K562 (cell line): ENCODE measurements at regions not wholly inside any gene's neighbourhood (a gene's known extent, or its start where the extent isn't known, plus 50 kb on each side); places are given as distances from the start of the nearest gene placed in this dataset.

Experiments
- ATAC-seq: fragments of 200-7000 bp; cut with Tn5 transposase; 3 replicates; pipeline ENCODE4 v1.9.1; 2020; ENCODE audit warnings: moderate library complexity
- BruUV-seq: library from RNA; stranded (reverse); fragments of 400-500 nt; replicated peaks from 2 replicates; lab custom pipeline; 2021; lab: Mats Ljungman, UMichigan
- CTCF ChIA-PET: fragments of 300-600 bp; formaldehyde crosslinking; extraction: SDS; loops from one replicate; lab custom pipeline; 2021; ENCODE audit warnings: low intra/inter-chr PET ratio; lab: Yijun Ruan, JAX
- POLR2A ChIA-PET: fragments of 300-600, 350-650 bp; sonication (Branson Sonifier 250); formaldehyde crosslinking; extraction: SDS; loops from one replicate; lab custom pipeline; 2021; ENCODE audit warnings: antibody characterized with exemption, inconsistent platforms; lab: Yijun Ruan, JAX
- DNase-seq, 4 experiments: peaks; one replicate each; pipeline versions ENCODE4 v3.0.0 to v3.0.0-alpha.2; 2011 to 2018; ENCODE audit warnings: low spot score in 3 of 4, mixed read lengths in 3 of 4; ENCODE audit errors: extremely low read depth in 1 of 4
- FAIRE-seq: peaks from 2 replicates; lab custom pipeline; 2011; peaks lifted over from hg19 to GRCh38; lab: Jason Lieb, UNC
- H2AFZ ChIP-seq: 2 replicates; pipeline ENCODE4 v1.6.0; 2011; ENCODE audit warnings: low read depth, low read length, control low read depth, inconsistent platforms
- H3K27ac ChIP-seq: fragments of 200-600 bp; 3 replicates; pipeline ENCODE4 v1.8.0; 2011; ENCODE audit warnings: low read depth, mild to moderate bottlenecking, control low read depth, inconsistent platforms, low read length, moderate library complexity, mixed read lengths; ENCODE audit errors: extremely low read depth
- H3K27me3 ChIP-seq, 2 experiments: fragments of 300-600 bp in 1 of 2; 2 replicates in 1 of 2; 3 replicates in 1 of 2; pipeline versions ENCODE4 v1.6.0 to v1.8.0; 2011; ENCODE audit warnings: inconsistent platforms in 2 of 2, low read length in 2 of 2, mild to moderate bottlenecking in 1 of 2, mixed read lengths in 1 of 2, moderate library complexity in 1 of 2; ENCODE audit not compliant: control insufficient read depth in 2 of 2, insufficient read depth in 2 of 2
- H3K36me3 ChIP-seq: fragments of 300-600 bp; 3 replicates; pipeline ENCODE4 v1.8.0; 2011; ENCODE audit warnings: mild to moderate bottlenecking, low read length, inconsistent platforms; ENCODE audit not compliant: control insufficient read depth, insufficient read depth
- H3K4me1 ChIP-seq, 2 experiments: fragments of 200-600 bp in 1 of 2; replicated peaks in 1 of 2; 2 replicates in 1 of 2; 3 replicates in 1 of 2; pipeline versions ENCODE4 v1.5.1 to v1.8.0; 2011; ENCODE audit warnings: inconsistent platforms in 2 of 2, low read length in 2 of 2, mild to moderate bottlenecking in 1 of 2, mixed read lengths in 1 of 2, moderate library complexity in 1 of 2; ENCODE audit not compliant: control insufficient read depth in 2 of 2, insufficient read depth in 2 of 2
- H3K4me2 ChIP-seq: 2 replicates; pipeline ENCODE4 v1.6.1; 2011; ENCODE audit warnings: low read length, control low read depth, inconsistent platforms, mixed read lengths; ENCODE audit not compliant: insufficient read depth
- H3K4me3 ChIP-seq: fragments of 200-600 bp; sonication (generic), shearing (Covaris generic); 2 replicates; pipeline ENCODE4 v1.5.1; 2016; ENCODE audit warnings: control low read depth, inconsistent platforms
- H3K79me2 ChIP-seq: fragments of 200-600 bp; 3 replicates; pipeline ENCODE4 v1.8.0; 2011; ENCODE audit warnings: low read length, inconsistent platforms; ENCODE audit not compliant: control insufficient read depth, insufficient read depth
- H3K9ac ChIP-seq, 2 experiments: 2 replicates each; pipeline versions ENCODE4 v1.6.0 to v1.6.1; 2011; ENCODE audit warnings: low read depth in 2 of 2, low read length in 2 of 2, control low read depth in 1 of 2, inconsistent platforms in 1 of 2, mild to moderate bottlenecking in 1 of 2, mixed read lengths in 1 of 2; ENCODE audit not compliant: insufficient read depth in 1 of 2
- H3K9me1 ChIP-seq: one replicate; pipeline ENCODE4 v1.6.0; 2011; ENCODE audit warnings: inconsistent platforms, mild to moderate bottlenecking, low read length, moderate library complexity; ENCODE audit not compliant: control insufficient read depth, insufficient read depth
- H3K9me3 ChIP-seq: replicated peaks from 2 replicates; pipeline ENCODE4 v1.5.1; 2011; ENCODE audit warnings: low read depth, low read length, inconsistent platforms; ENCODE audit not compliant: control insufficient read depth, insufficient read depth
- H4K20me1 ChIP-seq: replicated peaks from 2 replicates; pipeline ENCODE4 v1.6.1; 2011; ENCODE audit warnings: low read length, inconsistent platforms, mixed read lengths; ENCODE audit not compliant: control insufficient read depth, insufficient read depth
- CHD7 ChIP-seq: fragments of 200-600 bp; sonication (generic); IDR thresholded peaks from one replicate; pipeline ENCODE4 v1.6.1; 2012; ENCODE audit warnings: mild to moderate bottlenecking, low read depth, low read length, inconsistent platforms
- HDAC6 ChIP-seq: IDR thresholded peaks from 2 replicates; pipeline ENCODE4 v1.6.1; 2012; ENCODE audit warnings: low read depth, mild to moderate bottlenecking, control low read depth, inconsistent platforms, low read length, moderate library complexity
- OTX1 ChIP-seq: fragments of 450-650 bp; formaldehyde crosslinking; IDR thresholded peaks from 2 replicates; pipeline ENCODE4 v1.4.0; 2022; ENCODE audit warnings: mild to moderate bottlenecking
- POLR2A ChIP-seq: fragments of 450-650 bp; conservative IDR thresholded peaks from 2 replicates; pipeline ENCODE4 v1.6.1; 2016
- ZNF764 ChIP-seq: fragments of 250-450 bp; sonication (Bioruptor Pico); IDR thresholded peaks from 2 replicates; pipeline ENCODE4 v1.4.0; 2020; ENCODE audit warnings: low read depth, mild to moderate bottlenecking, moderate library complexity
- in situ Hi-C: fragments of 300-500 bp; cut with MboI; formaldehyde crosslinking; loops from 4 replicates; pipeline ENCODE4 v1.15.0; 2018; ENCODE audit warnings: inconsistent platforms, mixed read lengths
- intact Hi-C: fragments of 100-400 bp; cut with micrococcal nuclease; formaldehyde crosslinking; loops from 2 replicates; pipeline ENCODE4 v1.14.2; 2022

- Histone ChIP-seq H3K9ac (no peak overlapping the region), H3K9me3 (no peaks in the 10 kb centered on the region), H3K9me1 (no peaks in the 10 kb centered on the region), H3K27ac (no peak overlapping the region), H3K36me3 (no peaks in the 10 kb centered on the region), H4K20me1 (no peaks in the 10 kb centered on the region), H3K27me3 (no peaks in the 10 kb centered on the region; a peak in 1 of 5 replicates), H3K4me3 (no peak overlapping the region), H2AFZ (no peak overlapping the region), H3K4me1 (no peaks in the 10 kb centered on the region), H3K4me2 (no peak overlapping the region), H3K79me2 (no peaks in the 10 kb centered on the region)
- BruUV-seq: no TSS peak
- no peak for ATAC-seq
- FAIRE-seq: no peak
- POLR2A ChIA-PET: no interaction called here
- CTCF ChIA-PET: no interaction called here
- no peak for DNase-seq
- intact Hi-C loops: no loop called here
- in situ Hi-C loops: no loop called here
- TF ChIP-seq ZNF764 (CRISPR knock-in tag) (no peak), POLR2A (no peak), HDAC6 (no peak), CHD7 (no peak), OTX1 (CRISPR knock-in tag) (no peak)
These were observed 275.5 kb upstream of the ROPN1 start for GRCh38 chr3:124267406-124267805.
